ENCODE measurements at regions not wholly inside any gene's neighbourhood (a gene's known extent, or its start where the extent isn't known, plus 50 kb on each side); places are given as distances from the start of the nearest gene placed in this dataset.

DNA sequence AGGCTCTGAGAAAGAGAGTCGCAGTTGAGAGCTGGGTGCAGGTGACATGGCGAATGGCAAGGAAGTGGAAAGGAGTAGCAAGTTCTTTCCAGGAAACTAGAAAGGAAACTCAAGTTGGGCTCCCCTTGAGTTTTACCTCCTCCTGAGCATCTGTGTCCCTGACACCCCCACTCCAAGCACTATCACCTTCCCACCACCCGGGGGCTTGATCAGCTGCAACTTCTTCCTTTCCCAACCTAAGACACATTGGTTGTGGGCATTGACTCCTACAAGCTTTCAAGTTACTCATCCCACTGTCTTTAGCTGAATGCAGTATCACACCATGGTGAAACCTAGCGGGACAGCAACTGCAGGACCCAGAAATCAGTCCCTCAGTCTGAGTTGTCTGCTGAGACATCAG, 256.6 kb upstream of the NR2F2 start:
- H4K20me1 ChIP-seq (ENCODE audit: insufficient read depth, low read length) = no peaks in the 10 kb centered on the region
- no peaks in the 10 kb centered on the region for H3K4me1 ChIP-seq (ENCODE audit: insufficient read depth, low read length)
- no peak for TF ChIP-seq CTCF (IDR thresholded peaks at IDR 0.05; ENCODE audit: borderline replicate concordance, extremely low read depth, low read length, poor library complexity, severe bottlenecking)
- no peak for TF ChIP-seq EZH2 (IDR thresholded peaks at IDR 0.05; ENCODE audit: borderline replicate concordance, low read depth, low read length, severe bottlenecking)
- no peak overlapping the region for H3K27ac ChIP-seq (ENCODE audit: low read length)
- H3K27me3 ChIP-seq (ENCODE audit: insufficient read depth, low read length, poor library complexity) = no peaks in the 10 kb centered on the region
- no peak overlapping the region for H3K4me2 ChIP-seq (ENCODE audit: insufficient read depth, low read length)
- H3K9me3 ChIP-seq (ENCODE audit: insufficient read depth, low read length, severe bottlenecking) = no peaks in the 10 kb centered on the region
- no peak for DNase-seq
- ATAC-seq (ENCODE audit: insufficient read depth, low read depth) = no peak
- no peaks in the 10 kb centered on the region for H3K36me3 ChIP-seq (ENCODE audit: insufficient read depth, low read length)
- no peak overlapping the region for H3K4me3 ChIP-seq (ENCODE audit: low read depth in 1 of 2, low read length in 2 of 2)
- no peak overlapping the region for H3K9ac ChIP-seq (ENCODE audit: low read depth, low read length)
- no peak overlapping the region for H2AFZ ChIP-seq (ENCODE audit: low read depth, low read length)
- no peaks in the 10 kb centered on the region for H3K79me2 ChIP-seq (ENCODE audit: insufficient read depth, low read length)

DNA sequence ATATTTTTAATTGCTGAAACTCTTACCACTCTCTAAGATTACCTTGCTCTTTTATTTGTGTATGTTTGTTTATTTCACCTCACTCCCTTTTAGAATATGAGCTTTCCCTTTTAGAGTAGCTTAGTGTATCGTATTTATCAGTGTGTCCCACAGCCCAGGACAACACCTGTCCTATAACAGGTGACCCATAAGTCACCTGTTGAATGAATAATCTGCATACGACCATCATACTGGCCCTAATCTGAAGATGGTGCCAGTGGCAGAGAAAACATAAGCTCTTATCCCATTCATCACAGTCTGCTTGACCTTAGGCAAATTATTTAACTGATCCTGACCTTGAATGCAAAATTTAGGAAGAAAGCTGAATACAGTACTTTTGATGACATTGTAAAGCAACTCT, 254.6 kb upstream of the NR2F2 start:
- H4K20me1 ChIP-seq (ENCODE audit: insufficient read depth, low read length) = no peaks in the 10 kb centered on the region
- H3K4me2 ChIP-seq (ENCODE audit: insufficient read depth, low read length) = no peak overlapping the region
- H3K4me1 ChIP-seq (ENCODE audit: insufficient read depth, low read length) = no peaks in the 10 kb centered on the region
- DNase-seq (no peak), ATAC-seq (ENCODE audit: insufficient read depth, low read depth) (no peak)
- H3K27me3 ChIP-seq (ENCODE audit: insufficient read depth, low read length, poor library complexity) = no peaks in the 10 kb centered on the region
- TF ChIP-seq EZH2 (IDR thresholded peaks at IDR 0.05; ENCODE audit: borderline replicate concordance, low read depth, low read length, severe bottlenecking) (no peak), CTCF (IDR thresholded peaks at IDR 0.05; ENCODE audit: borderline replicate concordance, extremely low read depth, low read length, poor library complexity, severe bottlenecking) (no peak)
- H3K27ac ChIP-seq (ENCODE audit: low read length) = no peak overlapping the region
- no peak overlapping the region for H2AFZ ChIP-seq (ENCODE audit: low read depth, low read length)
- H3K9me3 ChIP-seq (ENCODE audit: insufficient read depth, low read length, severe bottlenecking) = no peaks in the 10 kb centered on the region
- H3K36me3 ChIP-seq (ENCODE audit: insufficient read depth, low read length) = no peaks in the 10 kb centered on the region
- no peaks in the 10 kb centered on the region for H3K79me2 ChIP-seq (ENCODE audit: insufficient read depth, low read length)
- H3K9ac ChIP-seq (ENCODE audit: low read depth, low read length) = no peak overlapping the region
- no peak overlapping the region for H3K4me3 ChIP-seq (ENCODE audit: low read depth in 1 of 2, low read length in 2 of 2)

- no peaks in the 10 kb centered on the region for H3K36me3 ChIP-seq (ENCODE audit: insufficient read depth, low read length)
- H3K9me3 ChIP-seq (ENCODE audit: insufficient read depth, low read length, severe bottlenecking) = no peaks in the 10 kb centered on the region
- no peak overlapping the region for H3K27ac ChIP-seq (ENCODE audit: low read length)
- H3K9ac ChIP-seq (ENCODE audit: low read depth, low read length) = no peak overlapping the region
- H2AFZ ChIP-seq (ENCODE audit: low read depth, low read length) = no peak overlapping the region
- no peak for ATAC-seq (ENCODE audit: insufficient read depth, low read depth)
- DNase-seq = no peak
- no peaks in the 10 kb centered on the region for H3K27me3 ChIP-seq (ENCODE audit: insufficient read depth, low read length, poor library complexity)
- no peaks in the 10 kb centered on the region for H3K4me1 ChIP-seq (ENCODE audit: insufficient read depth, low read length)
- H3K4me2 ChIP-seq (ENCODE audit: insufficient read depth, low read length) = no peak overlapping the region
- no peak for TF ChIP-seq CTCF (IDR thresholded peaks at IDR 0.05; ENCODE audit: borderline replicate concordance, extremely low read depth, low read length, poor library complexity, severe bottlenecking)
- no peak overlapping the region for H3K4me3 ChIP-seq (ENCODE audit: low read depth in 1 of 2, low read length in 2 of 2)
- no peaks in the 10 kb centered on the region for H4K20me1 ChIP-seq (ENCODE audit: insufficient read depth, low read length)
- H3K79me2 ChIP-seq (ENCODE audit: insufficient read depth, low read length) = no peaks in the 10 kb centered on the region
Measured at GRCh38 chr15:96076350-96076749, 254.2 kb upstream of the NR2F2 start.

GRCh38 chr15:96079041-96079440, 251.5 kb upstream of the NR2F2 start:
- Histone ChIP-seq H3K9me3 (ENCODE audit: insufficient read depth, low read length, severe bottlenecking) (no peaks in the 10 kb centered on the region), H4K20me1 (ENCODE audit: insufficient read depth, low read length) (no peaks in the 10 kb centered on the region), H3K36me3 (ENCODE audit: insufficient read depth, low read length) (no peaks in the 10 kb centered on the region), H3K27ac (ENCODE audit: low read length) (no peak overlapping the region), H3K27me3 (ENCODE audit: insufficient read depth, low read length, poor library complexity) (no peaks in the 10 kb centered on the region), H3K79me2 (ENCODE audit: insufficient read depth, low read length) (no peaks in the 10 kb centered on the region), H3K9ac (ENCODE audit: low read depth, low read length) (no peak overlapping the region), H3K4me2 (ENCODE audit: insufficient read depth, low read length) (no peak overlapping the region), H2AFZ (ENCODE audit: low read depth, low read length) (no peak overlapping the region), H3K4me3 (ENCODE audit: low read depth in 1 of 2, low read length in 2 of 2) (no peak overlapping the region), H3K4me1 (ENCODE audit: insufficient read depth, low read length) (no peaks in the 10 kb centered on the region)
- TF ChIP-seq EZH2 (IDR thresholded peaks at IDR 0.05; ENCODE audit: borderline replicate concordance, low read depth, low read length, severe bottlenecking) (no peak), CTCF (IDR thresholded peaks at IDR 0.05; ENCODE audit: borderline replicate concordance, extremely low read depth, low read length, poor library complexity, severe bottlenecking) (no peak)
- ATAC-seq (ENCODE audit: insufficient read depth, low read depth) = no peak
- DNase-seq = no peak
